Natural killer cell (primary cell): ENCODE measurements at regions not wholly inside any gene's neighbourhood (a gene's known extent, or its start where the extent isn't known, plus 50 kb on each side); places are given as distances from the start of the nearest gene placed in this dataset.

Source experiments
- ATAC-seq, 3 donors: fragments of 150-1000 bp in 2 of 3; fragments of 200-7000 bp in 1 of 3; cut with Tn5 transposase; 1 replicate in 1 of 3; 2 replicates in 2 of 3; pipeline ENCODE4 v1.10.0; 2021; ENCODE audit warnings: mild to moderate bottlenecking in 2 of 3, moderate library complexity in 2 of 3
- DNase-seq, 2 donors: peaks; one replicate each; pipeline versions ENCODE4 v3.0.0 to v3.0.0-alpha.2; 2013 to 2021; ENCODE audit warnings: mixed read lengths in 1 of 2
- H3K27ac ChIP-seq: one replicate; pipeline ENCODE4 v1.5.1; 2013; ENCODE audit warnings: mild to moderate bottlenecking, low read length
- H3K27me3 ChIP-seq: one replicate; pipeline ENCODE4 v1.6.1; 2013; ENCODE audit warnings: low read length; ENCODE audit not compliant: control insufficient read depth, insufficient read depth
- H3K36me3 ChIP-seq: one replicate; pipeline ENCODE4 v1.6.1; 2013; ENCODE audit warnings: low read length; ENCODE audit not compliant: control insufficient read depth, insufficient read depth
- H3K4me1 ChIP-seq: one replicate; pipeline ENCODE4 v1.6.1; 2013; ENCODE audit warnings: low read length; ENCODE audit not compliant: control insufficient read depth, insufficient read depth
- H3K4me3 ChIP-seq: one replicate; pipeline ENCODE4 v1.5.1; 2013; ENCODE audit warnings: low read length
- H3K9me3 ChIP-seq: one replicate; pipeline ENCODE4 v1.6.1; 2013; ENCODE audit warnings: low read length; ENCODE audit not compliant: control insufficient read depth, insufficient read depth
- H3K27ac Mint-ChIP-seq, 2 donors: one replicate each; pipeline ENCODE4 v1.8.0; 2022; ENCODE audit warnings: mild to moderate bottlenecking in 2 of 2, mixed read lengths in 2 of 2, moderate library complexity in 1 of 2
- H3K27me3 Mint-ChIP-seq, 2 donors: one replicate each; pipeline ENCODE4 v1.8.0; 2022; ENCODE audit warnings: low read depth in 2 of 2, mixed read lengths in 2 of 2
- H3K36me3 Mint-ChIP-seq: one replicate; pipeline ENCODE4 v1.8.0; 2022; ENCODE audit warnings: mixed read lengths
- H3K4me1 Mint-ChIP-seq, 2 donors: one replicate each; pipeline ENCODE4 v1.8.0; 2022; ENCODE audit warnings: mixed read lengths in 2 of 2
- H3K4me3 Mint-ChIP-seq: one replicate; pipeline ENCODE4 v1.8.0; 2022; ENCODE audit warnings: mild to moderate bottlenecking, moderate library complexity, mixed read lengths
- H3K9me3 Mint-ChIP-seq, 2 donors: one replicate each; pipeline ENCODE4 v1.8.0; 2022; ENCODE audit warnings: mixed read lengths in 2 of 2
- WGBS: methylation state at CpG from one replicate; pipeline ENCODE4 v1.1.7; 2013; ENCODE audit warnings: missing lambda C conversion rate; ENCODE audit not compliant: insufficient coverage; 5-methylcytosine and 5-hydroxymethylcytosine counted together
- intact Hi-C: fragments of 100-400 bp; cut with micrococcal nuclease; formaldehyde crosslinking; loops from one replicate; pipeline ENCODE4 v1.14.2; 2022
- TF ChIP-seq, protein P1 (sequence below): fragments of 200-600 bp; IDR thresholded peaks from one replicate; pipeline ENCODE4 v1.8.0; 2022; ENCODE audit warnings: antibody characterized with exemption

DNA sequence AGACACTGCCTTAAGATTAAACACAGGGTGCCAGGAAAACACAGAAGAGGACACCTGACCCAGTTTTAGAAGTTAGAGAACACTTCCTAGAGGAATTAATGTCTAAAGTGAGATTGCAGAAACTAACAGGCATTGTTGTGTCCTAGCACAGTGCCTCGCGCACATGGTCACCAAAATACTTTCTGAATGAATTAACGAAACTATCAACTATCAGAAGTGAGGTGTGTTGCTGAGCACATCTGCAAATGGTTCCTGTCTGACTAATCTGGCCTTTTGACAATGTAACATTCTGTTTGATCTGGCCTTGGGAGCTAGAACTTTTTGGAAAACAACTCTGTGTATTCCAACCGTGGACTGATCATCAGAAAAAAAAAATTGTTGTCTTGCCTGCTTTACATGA, 556.8 kb upstream of the LCORL start:
- no peaks in the 10 kb centered on the region for H3K9me3 ChIP-seq
- WGBS: 81% methylated on average over 4 of the region's 4 CpGs
- no peaks in the 10 kb centered on the region for H3K4me1 ChIP-seq
- Mint-ChIP-seq H3K9me3 (peaks cover 0 to 3% of the 10 kb centered on the region in 2 donors), H3K4me1 (no peaks in the 10 kb centered on the region), H3K27ac (no peak overlapping the region), H3K36me3 (no peaks in the 10 kb centered on the region), H3K27me3 (peaks cover 4 to 7% of the 10 kb centered on the region in 2 donors), H3K4me3 (no peak overlapping the region)
- H3K36me3 ChIP-seq: no peaks in the 10 kb centered on the region
- no peak for ATAC-seq
- H3K4me3 ChIP-seq: no peak overlapping the region
- H3K27ac ChIP-seq: no peak overlapping the region
- DNase-seq: no peak
- TF ChIP-seq, protein P1, sequence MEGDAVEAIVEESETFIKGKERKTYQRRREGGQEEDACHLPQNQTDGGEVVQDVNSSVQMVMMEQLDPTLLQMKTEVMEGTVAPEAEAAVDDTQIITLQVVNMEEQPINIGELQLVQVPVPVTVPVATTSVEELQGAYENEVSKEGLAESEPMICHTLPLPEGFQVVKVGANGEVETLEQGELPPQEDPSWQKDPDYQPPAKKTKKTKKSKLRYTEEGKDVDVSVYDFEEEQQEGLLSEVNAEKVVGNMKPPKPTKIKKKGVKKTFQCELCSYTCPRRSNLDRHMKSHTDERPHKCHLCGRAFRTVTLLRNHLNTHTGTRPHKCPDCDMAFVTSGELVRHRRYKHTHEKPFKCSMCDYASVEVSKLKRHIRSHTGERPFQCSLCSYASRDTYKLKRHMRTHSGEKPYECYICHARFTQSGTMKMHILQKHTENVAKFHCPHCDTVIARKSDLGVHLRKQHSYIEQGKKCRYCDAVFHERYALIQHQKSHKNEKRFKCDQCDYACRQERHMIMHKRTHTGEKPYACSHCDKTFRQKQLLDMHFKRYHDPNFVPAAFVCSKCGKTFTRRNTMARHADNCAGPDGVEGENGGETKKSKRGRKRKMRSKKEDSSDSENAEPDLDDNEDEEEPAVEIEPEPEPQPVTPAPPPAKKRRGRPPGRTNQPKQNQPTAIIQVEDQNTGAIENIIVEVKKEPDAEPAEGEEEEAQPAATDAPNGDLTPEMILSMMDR: no peak
- intact Hi-C loops: no loop called here
- H3K27me3 ChIP-seq: no peaks in the 10 kb centered on the region

GRCh38 chr4:18572481-18572880, 550.9 kb upstream of the LCORL start:
- Mint-ChIP-seq H3K27me3 (no peaks in the 10 kb centered on the region), H3K4me3 (no peak overlapping the region), H3K4me1 (no peaks in the 10 kb centered on the region), H3K9me3 (peaks cover 0 to 1% of the 10 kb centered on the region in 2 donors), H3K27ac (no peak overlapping the region), H3K36me3 (no peaks in the 10 kb centered on the region)
- Histone ChIP-seq H3K4me1 (no peaks in the 10 kb centered on the region), H3K4me3 (no peak overlapping the region), H3K27ac (no peak overlapping the region), H3K27me3 (no peaks in the 10 kb centered on the region), H3K36me3 (no peaks in the 10 kb centered on the region), H3K9me3 (no peaks in the 10 kb centered on the region)
- intact Hi-C loops: no loop called here
- 67% methylated on average over 1 of the region's 1 CpG for WGBS
- no peak for DNase-seq
- no peak for ATAC-seq
- TF ChIP-seq, protein P1: no peak

GRCh38 chr4:18571301-18571761, 549.8 kb upstream of the LCORL start:
- Mint-ChIP-seq H3K9me3 (no peaks in the 10 kb centered on the region), H3K36me3 (no peaks in the 10 kb centered on the region), H3K4me3 (no peak overlapping the region), H3K4me1 (no peaks in the 10 kb centered on the region), H3K27ac (no peak overlapping the region), H3K27me3 (no peaks in the 10 kb centered on the region)
- Histone ChIP-seq H3K36me3 (no peaks in the 10 kb centered on the region), H3K4me1 (no peaks in the 10 kb centered on the region), H3K4me3 (no peak overlapping the region), H3K27ac (no peak overlapping the region), H3K27me3 (no peaks in the 10 kb centered on the region), H3K9me3 (no peaks in the 10 kb centered on the region)
- DNase-seq (no peak), ATAC-seq (no peak)
- intact Hi-C loops: no loop called here
- WGBS: 67% methylated on average over 1 of the region's 2 CpGs
- TF ChIP-seq, protein P1: no peak

DNA sequence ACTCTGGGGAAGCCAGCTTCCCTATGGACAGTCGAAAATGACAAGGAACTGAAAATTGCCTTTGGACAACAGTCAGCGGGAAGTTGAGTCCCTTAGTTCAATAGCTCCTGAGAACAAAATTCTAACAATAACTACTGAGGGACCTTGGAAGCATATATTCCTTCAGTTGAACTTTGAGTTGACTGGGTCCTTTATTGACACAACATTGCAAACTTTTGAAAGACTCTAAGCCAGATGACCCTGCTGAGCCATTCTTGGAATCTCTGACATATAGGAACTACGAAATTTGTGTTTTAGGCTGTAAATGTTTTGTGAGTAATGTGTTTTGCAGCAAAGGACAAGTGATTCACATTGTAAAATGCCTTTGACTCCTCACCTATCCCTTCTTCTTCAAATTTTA, 548.8 kb upstream of the LCORL start:
- Histone ChIP-seq H3K9me3 (no peaks in the 10 kb centered on the region), H3K36me3 (no peaks in the 10 kb centered on the region), H3K4me3 (no peak overlapping the region), H3K27me3 (no peaks in the 10 kb centered on the region), H3K27ac (no peak overlapping the region), H3K4me1 (no peaks in the 10 kb centered on the region)
- Mint-ChIP-seq H3K36me3 (no peaks in the 10 kb centered on the region), H3K9me3 (no peaks in the 10 kb centered on the region), H3K4me3 (no peak overlapping the region), H3K27me3 (no peaks in the 10 kb centered on the region), H3K27ac (no peak overlapping the region), H3K4me1 (no peaks in the 10 kb centered on the region)
- TF ChIP-seq, protein P1: no peak
- WGBS: 64% methylated on average over 2 of the region's 3 CpGs
- ATAC-seq (no peak), DNase-seq (no peak)
- intact Hi-C loops: no loop called here
